ENCODE measurements at regions not wholly inside any gene's neighbourhood (a gene's known extent, or its start where the extent isn't known, plus 50 kb on each side); places are given as distances from the start of the nearest gene placed in this dataset.

DNA sequence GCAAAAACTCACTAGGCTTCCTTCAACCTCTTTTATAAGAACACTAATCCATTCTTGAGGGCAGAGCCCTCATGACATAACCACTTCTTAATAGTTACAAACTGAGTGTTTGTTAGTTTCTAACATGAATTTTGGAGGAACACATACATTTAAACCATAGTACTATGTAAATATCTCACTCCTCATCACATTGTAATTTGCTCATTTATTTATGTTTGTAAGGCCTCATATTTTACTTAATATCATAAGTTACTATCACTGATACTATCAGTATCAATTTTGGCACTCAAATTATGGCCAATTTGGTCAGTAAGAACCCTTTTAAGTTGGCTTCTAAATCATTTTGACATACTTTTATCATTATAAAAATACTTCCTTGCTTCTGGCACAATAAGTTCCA is 603.1 kb downstream of the ZEB2 start:
- TF ChIP-seq, protein P1, sequence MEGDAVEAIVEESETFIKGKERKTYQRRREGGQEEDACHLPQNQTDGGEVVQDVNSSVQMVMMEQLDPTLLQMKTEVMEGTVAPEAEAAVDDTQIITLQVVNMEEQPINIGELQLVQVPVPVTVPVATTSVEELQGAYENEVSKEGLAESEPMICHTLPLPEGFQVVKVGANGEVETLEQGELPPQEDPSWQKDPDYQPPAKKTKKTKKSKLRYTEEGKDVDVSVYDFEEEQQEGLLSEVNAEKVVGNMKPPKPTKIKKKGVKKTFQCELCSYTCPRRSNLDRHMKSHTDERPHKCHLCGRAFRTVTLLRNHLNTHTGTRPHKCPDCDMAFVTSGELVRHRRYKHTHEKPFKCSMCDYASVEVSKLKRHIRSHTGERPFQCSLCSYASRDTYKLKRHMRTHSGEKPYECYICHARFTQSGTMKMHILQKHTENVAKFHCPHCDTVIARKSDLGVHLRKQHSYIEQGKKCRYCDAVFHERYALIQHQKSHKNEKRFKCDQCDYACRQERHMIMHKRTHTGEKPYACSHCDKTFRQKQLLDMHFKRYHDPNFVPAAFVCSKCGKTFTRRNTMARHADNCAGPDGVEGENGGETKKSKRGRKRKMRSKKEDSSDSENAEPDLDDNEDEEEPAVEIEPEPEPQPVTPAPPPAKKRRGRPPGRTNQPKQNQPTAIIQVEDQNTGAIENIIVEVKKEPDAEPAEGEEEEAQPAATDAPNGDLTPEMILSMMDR (IDR thresholded peaks at IDR 0.05; ENCODE audit: control extremely low read depth, extremely low read depth, low read depth, missing control alignments): no peak
- ChIA-PET CTCF (no interaction called here), POLR2A (no interaction called here)
- no peak for DNase-seq (ENCODE audit: extremely low spot score)

GRCh38 chr2:143909577-143910353 is 610.2 kb downstream of the ZEB2 start:
- POLR2A ChIA-PET: no interaction called here
- DNase-seq (ENCODE audit: extremely low spot score): no peak
- TF ChIP-seq, protein P1 (IDR thresholded peaks at IDR 0.05; ENCODE audit: control extremely low read depth, extremely low read depth, low read depth, missing control alignments): no peak
- CTCF ChIA-PET: no interaction called here

GRCh38 chr2:143908843-143909242 is 611.1 kb downstream of the ZEB2 start:
- no peak for DNase-seq (ENCODE audit: extremely low spot score)
- TF ChIP-seq, protein P1 (IDR thresholded peaks at IDR 0.05; ENCODE audit: control extremely low read depth, extremely low read depth, low read depth, missing control alignments): no peak
- POLR2A ChIA-PET: no interaction called here
- CTCF ChIA-PET: no interaction called here

DNA sequence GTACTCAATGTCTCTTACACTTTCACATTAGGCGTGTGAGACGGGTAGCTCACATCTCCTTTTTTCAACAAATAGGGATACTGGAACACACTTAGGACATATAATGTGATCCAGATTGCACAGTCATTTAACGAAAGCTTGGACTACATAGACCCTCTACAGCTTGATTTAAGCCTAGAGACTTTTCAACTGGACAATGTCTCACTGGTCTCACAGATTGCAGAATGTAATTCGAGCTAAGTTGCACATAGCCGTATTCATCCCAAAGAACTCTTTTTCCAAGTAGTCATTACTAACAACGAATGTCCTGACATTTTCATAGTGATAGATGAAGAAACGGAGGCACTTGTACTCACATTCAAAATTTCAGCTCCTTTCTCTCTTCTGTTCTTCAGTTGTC is 612.1 kb downstream of the ZEB2 start:
- ChIA-PET CTCF (no interaction called here), POLR2A (no interaction called here)
- no peak for DNase-seq (ENCODE audit: extremely low spot score)
- TF ChIP-seq, protein P1 (IDR thresholded peaks at IDR 0.05; ENCODE audit: control extremely low read depth, extremely low read depth, low read depth, missing control alignments): no peak

DNA sequence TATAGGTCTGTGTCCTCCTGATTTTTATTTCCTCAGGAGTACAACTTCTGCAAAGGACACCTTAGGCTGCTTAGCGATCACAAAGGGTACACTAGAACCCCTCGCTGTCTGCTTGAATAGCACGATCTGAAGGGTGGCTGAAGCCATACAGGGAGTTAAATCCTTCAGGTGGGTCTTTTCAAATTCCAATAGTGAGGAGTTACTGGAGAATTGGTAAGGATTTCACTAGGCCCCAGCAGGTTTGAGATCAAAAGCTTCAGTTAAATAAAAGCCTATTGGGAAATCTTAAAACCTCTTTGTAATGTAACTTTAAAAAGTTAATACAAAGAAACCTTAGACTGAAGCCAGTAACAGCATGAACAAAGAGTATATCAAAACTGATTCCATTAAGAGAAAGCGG is 613.1 kb downstream of the ZEB2 start:
- TF ChIP-seq, protein P1 (IDR thresholded peaks at IDR 0.05; ENCODE audit: control extremely low read depth, extremely low read depth, low read depth, missing control alignments): no peak
- POLR2A ChIA-PET: no interaction called here
- CTCF ChIA-PET: no interaction called here
- DNase-seq (ENCODE audit: extremely low spot score): no peak

DNA sequence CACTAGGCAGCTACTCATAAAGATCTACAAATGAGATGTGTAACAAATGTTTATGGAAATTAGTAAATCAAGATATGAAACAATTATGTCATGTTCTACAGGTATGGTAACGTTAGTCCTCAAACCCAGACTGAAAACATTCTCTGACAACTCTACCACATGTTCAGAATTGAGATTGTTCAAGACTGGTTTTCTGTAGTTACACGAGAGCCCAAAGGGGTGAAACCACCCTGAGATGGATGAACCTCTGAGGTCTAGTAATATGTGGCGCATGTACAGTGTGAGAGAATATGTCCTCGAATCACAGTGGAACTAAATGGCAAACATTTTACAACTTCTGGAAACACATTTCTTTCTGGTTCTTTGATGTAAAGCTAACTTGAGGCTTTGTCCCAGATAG is 614.3 kb downstream of the ZEB2 start:
- TF ChIP-seq, protein P1 (IDR thresholded peaks at IDR 0.05; ENCODE audit: control extremely low read depth, extremely low read depth, low read depth, missing control alignments): no peak
- ChIA-PET CTCF (no interaction called here), POLR2A (no interaction called here)
- no peak for DNase-seq (ENCODE audit: extremely low spot score)
